A549 (cell line): ENCODE measurements at regions not wholly inside any gene's neighbourhood (a gene's known extent, or its start where the extent isn't known, plus 50 kb on each side); places are given as distances from the start of the nearest gene placed in this dataset.

Source experiments
- ATAC-seq, 2 experiments: fragments of 200-7000 bp in 1 of 2; fragments of >200 bp in 1 of 2; cut with Nextera tagmentation in 1 of 2; cut with Tn5 transposase in 1 of 2; 3 replicates each; pipeline versions ENCODE4 v1.8.0 to v1.9.1; 2018 to 2020; ENCODE audit warnings: mild to moderate bottlenecking in 1 of 2, moderate library complexity in 1 of 2
- CTCF ChIA-PET: fragments of 300-600 bp; sonication (Branson Sonifier 250); formaldehyde crosslinking; extraction: SDS; loops from one replicate; lab custom pipeline; 2021; ENCODE audit warnings: antibody characterized with exemption, inconsistent platforms; lab: Yijun Ruan, JAX
- POLR2A ChIA-PET: fragments of 350-600 bp; formaldehyde crosslinking; extraction: SDS; loops from one replicate; lab custom pipeline; 2021; ENCODE audit warnings: antibody characterized with exemption, inconsistent platforms; lab: Yijun Ruan, JAX
- DNase-seq, 2 experiments: peaks; one replicate each; pipeline versions ENCODE4 v3.0.0 to v3.0.0-alpha.2; 2011 to 2016; ENCODE audit warnings: low read depth in 1 of 2, low spot score in 1 of 2
- FAIRE-seq: peaks from 2 replicates; lab custom pipeline; 2011; peaks lifted over from hg19 to GRCh38; lab: Jason Lieb, UNC
- H3K27ac ChIP-seq, 2 experiments: fragments of >200 bp; sonication (Bioruptor Twin); formaldehyde crosslinking; 3 replicates each; pipeline ENCODE4 v1.5.1; 2016 to 2017
- H3K4me1 ChIP-seq: fragments of >200 bp; sonication (Bioruptor Twin); formaldehyde crosslinking; 3 replicates; pipeline ENCODE4 v1.6.1; 2016
- H3K4me2 ChIP-seq: fragments of >200 bp; sonication (Bioruptor Twin); formaldehyde crosslinking; 3 replicates; pipeline ENCODE4 v1.6.1; 2016
- H3K4me3 ChIP-seq: fragments of >200 bp; sonication (Bioruptor Twin); formaldehyde crosslinking; 3 replicates; pipeline ENCODE4 v1.5.1; 2016
- H3K9me3 ChIP-seq: fragments of >200 bp; sonication (Bioruptor Twin); formaldehyde crosslinking; 3 replicates; pipeline ENCODE4 v1.6.1; 2016
- CTCF ChIP-seq: fragments of >200 bp; sonication (Bioruptor Twin); formaldehyde crosslinking; IDR thresholded peaks from 3 replicates; pipeline ENCODE4 v1.5.1; 2016
- EHMT2 ChIP-seq: fragments of 200-600 bp; sonication (generic); IDR thresholded peaks from 2 replicates; pipeline ENCODE4 v1.6.1; 2016; ENCODE audit warnings: antibody characterized with exemption, low read depth, mild to moderate bottlenecking, moderate library complexity
- FOSL2 ChIP-seq, 2 experiments: fragments of 450-650 bp in 1 of 2; fragments of >200 bp in 1 of 2; sonication (Bioruptor Twin) in 1 of 2; formaldehyde crosslinking; IDR thresholded peaks; 2 replicates each; pipeline versions ENCODE4 v1.5.0 to v1.6.1; 2016 to 2020; ENCODE audit warnings: mild to moderate bottlenecking in 1 of 2, moderate library complexity in 1 of 2
- HOXB13 ChIP-seq: fragments of 250-450 bp; sonication (Bioruptor Pico); IDR thresholded peaks from 2 replicates; pipeline ENCODE4 v1.5.0; 2020; ENCODE audit warnings: low read depth, mild to moderate bottlenecking, moderate library complexity
- HOXB5 ChIP-seq: fragments of 250-450 bp; sonication (Bioruptor Pico); IDR thresholded peaks from 2 replicates; pipeline ENCODE4 v1.5.0; 2020; ENCODE audit warnings: mild to moderate bottlenecking, moderate library complexity
- JUN ChIP-seq, 2 experiments: fragments of >200 bp; sonication (Bioruptor Twin); formaldehyde crosslinking; IDR thresholded peaks; 2 replicates in 1 of 2; 3 replicates in 1 of 2; pipeline ENCODE4 v1.6.1; 2016 to 2017
- KDM1A ChIP-seq: fragments of 200-600 bp; sonication (generic); IDR thresholded peaks from 2 replicates; pipeline ENCODE4 v1.6.1; 2016; ENCODE audit warnings: low read depth, mild to moderate bottlenecking
- MYC ChIP-seq: IDR thresholded peaks from 2 replicates; pipeline ENCODE4 v1.6.1; 2012; ENCODE audit warnings: mild to moderate bottlenecking, inconsistent platforms, low read length, improper control_type of control experiment, borderline replicate concordance
- NPAS2 ChIP-seq: fragments of 250-450 bp; sonication (Bioruptor Pico); IDR thresholded peaks from 2 replicates; pipeline ENCODE4 v1.8.0; 2022; ENCODE audit warnings: mild to moderate bottlenecking, moderate library complexity, borderline replicate concordance
- NR3C1 ChIP-seq: fragments of >200 bp; sonication (Bioruptor Twin); formaldehyde crosslinking; IDR thresholded peaks from 3 replicates; pipeline ENCODE4 v1.6.1; 2017
- PBX3 ChIP-seq: IDR thresholded peaks from 2 replicates; pipeline ENCODE4 v1.6.1; 2012
- PHF8 ChIP-seq: fragments of 200-600 bp; sonication (generic); IDR thresholded peaks from 2 replicates; pipeline ENCODE4 v1.6.1; 2016; ENCODE audit warnings: low read depth, mild to moderate bottlenecking, antibody characterized with exemption, moderate library complexity, borderline replicate concordance
- RAD21 ChIP-seq, 2 experiments: fragments of >200 bp in 1 of 2; sonication (Bioruptor Twin) in 1 of 2; formaldehyde crosslinking in 1 of 2; IDR thresholded peaks in 1 of 2; conservative IDR thresholded peaks in 1 of 2; 2 replicates in 1 of 2; 3 replicates in 1 of 2; pipeline ENCODE4 v1.6.1; 2012 to 2018; ENCODE audit warnings: inconsistent platforms in 1 of 2
- RCOR1 ChIP-seq: fragments of 150-350 bp; IDR thresholded peaks from 2 replicates; pipeline ENCODE4 v1.6.1; 2014; ENCODE audit warnings: antibody characterized with exemption, low read length, low read depth
- SREBF2 ChIP-seq: fragments of 450-650 bp; IDR thresholded peaks from 2 replicates; pipeline ENCODE4 v1.6.1; 2014; ENCODE audit warnings: mild to moderate bottlenecking, moderate library complexity
- USF2 ChIP-seq: fragments of 450-650 bp; IDR thresholded peaks from 2 replicates; pipeline ENCODE4 v1.6.1; 2014; ENCODE audit warnings: antibody characterized with exemption
- WGBS: methylation state at CpG from one replicate; pipeline ENCODE4 v1.1.6; 2017; ENCODE audit errors: missing lambda C conversion rate; 5-methylcytosine and 5-hydroxymethylcytosine counted together

GRCh38 chr4:158991534-158992155 is 111.2 kb upstream of the RAPGEF2 start:
- H3K4me1 ChIP-seq = peaks cover 13% of the 10 kb centered on the region
- ChIA-PET CTCF (no interaction called here), POLR2A (no interaction called here)
- H3K4me2 ChIP-seq = no peak overlapping the region
- no peaks in the 10 kb centered on the region for H3K9me3 ChIP-seq
- 76% methylated on average over 5 of the region's 5 CpGs for WGBS
- ATAC-seq = no peak
- no peak for FAIRE-seq
- no peak overlapping the region for H3K4me3 ChIP-seq
- H3K27ac ChIP-seq = no peak overlapping the region
- TF ChIP-seq HOXB5 (CRISPR knock-in tag) (no peak), EHMT2 (no peak)
- no peak for DNase-seq

GRCh38 chr4:158993891-158994290 is 109.0 kb upstream of the RAPGEF2 start:
- no peak for ATAC-seq
- no peaks in the 10 kb centered on the region for H3K9me3 ChIP-seq
- H3K27ac ChIP-seq = no peak overlapping the region
- TF ChIP-seq KDM1A (no peak), NPAS2 (CRISPR knock-in tag) (no peak), NR3C1 (no peak)
- DNase-seq = no peak
- no peak overlapping the region for H3K4me3 ChIP-seq
- peaks cover 34% of the 10 kb centered on the region for H3K4me1 ChIP-seq
- no peak for FAIRE-seq
- H3K4me2 ChIP-seq = no peak overlapping the region
- ChIA-PET CTCF (no interaction called here), POLR2A (no interaction called here)
- WGBS = 68% methylated on average over 2 of the region's 2 CpGs

GRCh38 chr4:158995040-158995439 is 107.8 kb upstream of the RAPGEF2 start:
- H3K4me3 ChIP-seq = no peak overlapping the region
- POLR2A ChIA-PET = no interaction called here
- no peak for DNase-seq
- no peak for ATAC-seq
- no peaks in the 10 kb centered on the region for H3K9me3 ChIP-seq
- H3K4me1 ChIP-seq = peaks cover 36% of the 10 kb centered on the region
- no peak for FAIRE-seq
- 36% methylated on average over 2 of the region's 2 CpGs for WGBS
- CTCF ChIA-PET = no interaction called here
- H3K4me2 ChIP-seq = no peak overlapping the region; the same call in 2 of the 3 replicates
- 0 out of 6 replicates have a peak overlapping the region, but pooled peaks of 1 of the 2 experiments have one; percentile 35 for H3K27ac ChIP-seq
- TF ChIP-seq NPAS2 (CRISPR knock-in tag) = no peak
- TF ChIP-seq RCOR1 = no peak
- TF ChIP-seq HOXB5 (CRISPR knock-in tag) = no peak
- no peak for TF ChIP-seq CTCF
- TF ChIP-seq KDM1A = no peak
- no peak for TF ChIP-seq JUN (IDR thresholded peaks at IDR 0.05)
- TF ChIP-seq PHF8 = no peak
- no peak for TF ChIP-seq PBX3
- no peak for TF ChIP-seq MYC
- TF ChIP-seq HOXB13 = no peak
- no peak for TF ChIP-seq USF2
- TF ChIP-seq FOSL2 (IDR thresholded peaks at IDR 0.05) = no peak
- TF ChIP-seq FOSL2 (CRISPR knock-in tag; IDR thresholded peaks at IDR 0.05) = no peak
- no peak for TF ChIP-seq RAD21 (conservative IDR thresholded peaks at IDR 0.05 in 1 of 2, IDR thresholded peaks at IDR 0.05 in 1 of 2)
- TF ChIP-seq SREBF2 = no peak
- TF ChIP-seq, all 56 proteins: peak for 0
